Stimulated activated memory B cell treated with anti-CD40 and anti-IgM and Interleukin-4, amounts not matched to agents 10 μg/mL and 1 μg/mL and 100 μg/mL, for 72 hours (primary cell): ENCODE measurements at regions not wholly inside any gene's neighbourhood (a gene's known extent, or its start where the extent isn't known, plus 50 kb on each side); places are given as distances from the start of the nearest gene placed in this dataset.

Experiments used
- ATAC-seq: fragments of 150-1000 bp; cut with Tn5 transposase; 2 replicates; pipeline ENCODE4 v1.10.0; 2021
- H3K27ac Mint-ChIP-seq: one replicate; pipeline ENCODE4 v1.8.0; 2022; ENCODE audit warnings: mild to moderate bottlenecking, mixed read lengths
- H3K27me3 Mint-ChIP-seq: one replicate; pipeline ENCODE4 v1.8.0; 2022; ENCODE audit warnings: mixed read lengths
- H3K36me3 Mint-ChIP-seq: one replicate; pipeline ENCODE4 v1.8.0; 2022; ENCODE audit warnings: mixed read lengths
- H3K4me1 Mint-ChIP-seq: one replicate; pipeline ENCODE4 v1.8.0; 2022; ENCODE audit warnings: mixed read lengths
- H3K4me3 Mint-ChIP-seq: one replicate; pipeline ENCODE4 v1.8.0; 2022; ENCODE audit warnings: mild to moderate bottlenecking, moderate library complexity, mixed read lengths
- H3K9me3 Mint-ChIP-seq: one replicate; pipeline ENCODE4 v1.8.0; 2022; ENCODE audit warnings: mixed read lengths

- ATAC-seq: no peak
- no peaks in the 10 kb centered on the region for H3K4me1 Mint-ChIP-seq
- no peak overlapping the region for H3K27ac Mint-ChIP-seq
- no peak overlapping the region for H3K4me3 Mint-ChIP-seq
- H3K9me3 Mint-ChIP-seq: no peaks in the 10 kb centered on the region
- no peaks in the 10 kb centered on the region for H3K27me3 Mint-ChIP-seq
- no peaks in the 10 kb centered on the region for H3K36me3 Mint-ChIP-seq
Measured at GRCh38 chr9:108665521-108666239, 190.1 kb downstream of the ACTL7B start.

DNA sequence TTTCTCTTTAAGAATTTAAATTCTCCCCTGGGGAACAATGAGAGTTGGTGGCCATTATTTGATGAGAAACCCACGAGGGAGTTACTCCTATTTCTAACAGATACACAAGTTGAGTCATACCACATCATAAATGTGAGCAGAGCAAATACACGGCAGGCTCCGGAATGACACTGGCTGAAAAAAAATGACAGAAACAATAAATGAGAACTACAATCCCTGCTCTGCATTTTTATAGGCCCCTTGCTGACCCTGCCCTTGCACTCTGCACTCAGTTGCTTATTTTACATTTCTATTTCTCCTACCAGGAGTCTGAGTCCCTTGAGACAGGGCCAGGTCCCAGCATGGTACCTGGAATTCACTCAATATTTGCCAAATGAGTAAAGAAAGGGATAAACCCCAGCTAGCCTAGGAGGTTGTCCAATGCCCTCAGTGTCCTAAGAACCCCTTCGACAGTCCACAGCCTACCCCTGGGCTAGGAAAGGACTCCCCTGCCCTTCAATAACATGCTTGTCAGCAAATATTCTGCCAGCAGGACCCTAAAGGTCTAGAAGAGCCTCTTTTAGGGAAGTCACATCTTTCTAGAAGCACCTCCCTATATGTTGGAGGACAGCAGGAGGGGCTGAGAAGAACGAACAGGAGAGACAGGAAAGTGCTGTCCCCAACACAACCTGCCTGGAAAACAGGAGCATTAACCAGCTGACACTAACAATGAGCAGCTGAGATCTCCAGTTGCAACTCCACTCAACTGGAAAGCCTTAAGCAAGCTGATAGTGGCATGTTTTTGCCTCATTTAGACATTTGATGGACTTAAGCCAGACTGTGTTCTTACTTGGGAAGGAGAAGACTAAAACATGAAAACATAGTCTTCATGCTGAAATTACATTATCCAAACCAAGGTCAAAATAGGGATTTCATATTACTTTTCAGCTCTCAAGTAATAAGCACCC, 191.2 kb downstream of the ACTL7B start:
- Mint-ChIP-seq H3K27me3 (no peaks in the 10 kb centered on the region), H3K27ac (no peak overlapping the region), H3K4me3 (no peak overlapping the region), H3K9me3 (peaks cover 5% of the 10 kb centered on the region), H3K4me1 (no peaks in the 10 kb centered on the region), H3K36me3 (no peaks in the 10 kb centered on the region)
- no peak for ATAC-seq

GRCh38 chr9:108663422-108663821, 192.4 kb downstream of the ACTL7B start:
- no peaks in the 10 kb centered on the region for H3K27me3 Mint-ChIP-seq
- H3K27ac Mint-ChIP-seq: no peak overlapping the region
- H3K4me3 Mint-ChIP-seq: no peak overlapping the region
- ATAC-seq: no peak
- no peaks in the 10 kb centered on the region for H3K36me3 Mint-ChIP-seq
- peaks cover 14% of the 10 kb centered on the region for H3K9me3 Mint-ChIP-seq
- no peaks in the 10 kb centered on the region for H3K4me1 Mint-ChIP-seq

GRCh38 chr9:108662956-108663355, 192.8 kb downstream of the ACTL7B start:
- no peaks in the 10 kb centered on the region for H3K36me3 Mint-ChIP-seq
- H3K4me3 Mint-ChIP-seq: no peak overlapping the region
- H3K4me1 Mint-ChIP-seq: no peaks in the 10 kb centered on the region
- no peak overlapping the region for H3K27ac Mint-ChIP-seq
- H3K9me3 Mint-ChIP-seq: peaks cover 16% of the 10 kb centered on the region
- ATAC-seq: no peak
- H3K27me3 Mint-ChIP-seq: no peaks in the 10 kb centered on the region

GRCh38 chr9:108662091-108662875, 193.5 kb downstream of the ACTL7B start:
- H3K4me3 Mint-ChIP-seq: no peak overlapping the region
- no peak for ATAC-seq
- no peaks in the 10 kb centered on the region for H3K36me3 Mint-ChIP-seq
- H3K27me3 Mint-ChIP-seq: no peaks in the 10 kb centered on the region
- no peak overlapping the region for H3K27ac Mint-ChIP-seq
- H3K4me1 Mint-ChIP-seq: no peaks in the 10 kb centered on the region
- H3K9me3 Mint-ChIP-seq: peaks cover 16% of the 10 kb centered on the region

DNA sequence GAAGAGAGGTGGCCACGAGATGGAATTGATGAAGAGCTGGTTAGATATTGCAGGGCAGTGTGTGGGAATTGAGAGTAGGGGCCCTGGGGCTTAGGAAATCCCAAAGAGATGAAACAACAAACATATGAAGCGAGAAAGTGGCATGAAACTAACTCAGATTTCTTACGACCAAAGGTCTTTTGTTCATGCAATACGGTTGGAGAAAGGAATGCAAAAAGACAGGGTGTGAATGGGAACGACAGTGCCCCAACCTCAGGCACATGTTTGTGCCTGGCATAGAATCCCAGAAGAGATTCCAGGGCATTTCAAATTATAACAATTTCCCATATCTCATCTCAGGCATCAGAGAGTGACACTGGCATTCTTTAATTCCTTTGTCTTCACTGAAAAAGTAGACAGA, 199.2 kb downstream of the ACTL7B start:
- Mint-ChIP-seq H3K27ac (no peak overlapping the region), H3K9me3 (peaks cover 19% of the 10 kb centered on the region), H3K27me3 (no peaks in the 10 kb centered on the region), H3K4me3 (no peak overlapping the region), H3K4me1 (no peaks in the 10 kb centered on the region), H3K36me3 (no peaks in the 10 kb centered on the region)
- ATAC-seq: no peak

- no peak for ATAC-seq
- no peaks in the 10 kb centered on the region for H3K36me3 Mint-ChIP-seq
- H3K9me3 Mint-ChIP-seq: peaks cover 19% of the 10 kb centered on the region
- H3K27ac Mint-ChIP-seq: no peak overlapping the region
- H3K27me3 Mint-ChIP-seq: no peaks in the 10 kb centered on the region
- H3K4me3 Mint-ChIP-seq: no peak overlapping the region
- H3K4me1 Mint-ChIP-seq: no peaks in the 10 kb centered on the region
Measured at GRCh38 chr9:108655818-108656217, 200.0 kb downstream of the ACTL7B start.

GRCh38 chr9:108654566-108654965, 201.2 kb downstream of the ACTL7B start:
- H3K27me3 Mint-ChIP-seq: no peaks in the 10 kb centered on the region
- H3K36me3 Mint-ChIP-seq: no peaks in the 10 kb centered on the region
- H3K4me3 Mint-ChIP-seq: no peak overlapping the region
- no peak for ATAC-seq
- no peak overlapping the region for H3K27ac Mint-ChIP-seq
- peaks cover 14% of the 10 kb centered on the region for H3K9me3 Mint-ChIP-seq
- no peaks in the 10 kb centered on the region for H3K4me1 Mint-ChIP-seq

GRCh38 chr9:108652851-108653250, 202.9 kb downstream of the ACTL7B start:
- H3K4me3 Mint-ChIP-seq: no peak overlapping the region
- ATAC-seq: no peak
- peaks cover 4% of the 10 kb centered on the region for H3K9me3 Mint-ChIP-seq
- no peaks in the 10 kb centered on the region for H3K27me3 Mint-ChIP-seq
- no peaks in the 10 kb centered on the region for H3K36me3 Mint-ChIP-seq
- H3K27ac Mint-ChIP-seq: no peak overlapping the region
- no peaks in the 10 kb centered on the region for H3K4me1 Mint-ChIP-seq

DNA sequence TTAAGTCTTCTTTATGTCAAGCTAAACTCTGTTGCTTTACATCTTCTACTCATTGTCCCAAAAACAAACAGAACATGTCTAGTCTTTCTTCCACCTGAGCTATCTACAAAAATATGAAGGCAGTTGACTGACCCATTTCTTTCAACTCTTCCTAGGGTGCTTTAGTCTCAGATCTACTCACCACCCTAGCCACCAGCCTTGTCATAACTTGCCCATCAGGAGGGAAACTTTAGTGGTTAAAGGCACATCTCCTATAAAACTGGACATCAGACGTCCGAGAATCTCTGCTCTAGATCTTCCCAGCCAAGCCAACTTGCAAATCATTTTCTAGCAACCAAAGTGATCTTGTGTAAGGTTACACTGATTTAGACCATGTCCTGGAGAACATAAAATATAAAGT, 205.0 kb downstream of the ACTL7B start:
- Mint-ChIP-seq H3K4me1 (no peaks in the 10 kb centered on the region), H3K4me3 (no peak overlapping the region), H3K36me3 (no peaks in the 10 kb centered on the region), H3K9me3 (no peaks in the 10 kb centered on the region), H3K27ac (no peak overlapping the region), H3K27me3 (no peaks in the 10 kb centered on the region)
- ATAC-seq: no peak

DNA sequence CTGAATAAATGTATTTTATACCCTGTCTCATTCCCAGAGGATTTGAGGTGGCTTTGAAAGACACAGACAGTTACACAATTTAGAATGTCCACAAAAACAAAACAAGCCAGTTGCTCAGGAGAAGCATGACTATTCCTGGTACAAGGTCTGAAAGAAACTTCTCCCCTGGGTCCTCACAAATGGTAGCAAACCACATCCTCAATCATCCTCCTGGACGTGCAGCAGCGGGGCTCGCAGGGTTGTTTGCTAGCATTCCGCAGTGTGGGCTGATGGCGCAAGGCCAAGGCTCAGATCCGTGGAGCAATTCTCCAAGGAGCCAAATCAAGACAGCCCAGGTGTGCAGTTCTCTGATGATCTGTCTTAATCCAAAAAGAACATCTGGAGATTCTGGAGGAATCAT, 210.3 kb downstream of the ACTL7B start:
- no peaks in the 10 kb centered on the region for H3K4me1 Mint-ChIP-seq
- no peak overlapping the region for H3K27ac Mint-ChIP-seq
- ATAC-seq: no peak
- no peaks in the 10 kb centered on the region for H3K27me3 Mint-ChIP-seq
- no peaks in the 10 kb centered on the region for H3K36me3 Mint-ChIP-seq
- H3K9me3 Mint-ChIP-seq: peaks cover 7% of the 10 kb centered on the region
- H3K4me3 Mint-ChIP-seq: no peak overlapping the region

DNA sequence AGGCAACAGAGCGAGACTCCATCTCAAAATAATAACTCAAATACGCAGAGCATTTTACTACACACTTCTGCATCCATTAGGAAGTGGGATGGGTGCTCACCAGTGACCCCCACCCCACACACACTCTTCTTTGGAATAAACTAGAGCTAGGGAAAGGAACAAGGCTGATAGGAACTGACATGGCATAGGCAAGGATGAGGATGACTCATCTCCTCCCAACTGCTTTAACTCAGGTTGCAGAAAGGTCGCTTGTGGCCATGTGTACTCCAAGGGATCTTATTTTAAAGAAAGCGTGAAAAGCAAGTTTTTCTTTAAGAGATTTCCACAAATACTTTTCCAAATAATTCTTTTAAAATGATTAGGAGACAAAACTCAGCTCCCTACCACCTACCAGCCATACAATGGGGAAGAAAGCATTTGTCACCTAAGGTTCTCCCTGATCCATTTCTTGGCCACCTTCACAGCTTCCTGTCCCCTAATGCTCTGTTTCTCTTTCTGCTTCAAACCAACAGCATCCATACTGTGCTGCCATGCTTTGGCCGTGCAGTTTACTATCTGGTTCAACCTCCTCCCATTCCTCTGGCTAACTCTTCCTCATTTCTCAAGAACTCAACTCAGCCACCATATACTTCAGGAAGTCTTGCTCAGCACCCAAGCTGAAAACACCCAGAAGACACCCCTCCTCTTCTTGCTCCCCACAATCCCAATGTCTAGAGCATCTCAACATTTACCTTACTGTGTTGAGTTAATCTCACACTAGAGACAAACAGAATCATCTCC, 211.9 kb downstream of the ACTL7B start:
- H3K27me3 Mint-ChIP-seq: no peaks in the 10 kb centered on the region
- H3K4me1 Mint-ChIP-seq: no peaks in the 10 kb centered on the region
- no peak for ATAC-seq
- no peak overlapping the region for H3K27ac Mint-ChIP-seq
- H3K4me3 Mint-ChIP-seq: no peak overlapping the region
- H3K9me3 Mint-ChIP-seq: peaks cover 7% of the 10 kb centered on the region
- H3K36me3 Mint-ChIP-seq: no peaks in the 10 kb centered on the region

- Mint-ChIP-seq H3K9me3 (peaks cover 7% of the 10 kb centered on the region), H3K27me3 (no peaks in the 10 kb centered on the region), H3K4me1 (no peaks in the 10 kb centered on the region), H3K36me3 (no peaks in the 10 kb centered on the region), H3K27ac (no peak overlapping the region), H3K4me3 (no peak overlapping the region)
- no peak for ATAC-seq
Measured at GRCh38 chr9:108642871-108643270, 212.9 kb downstream of the ACTL7B start.

GRCh38 chr9:108640230-108640629, 215.6 kb downstream of the ACTL7B start:
- no peak for ATAC-seq
- Mint-ChIP-seq H3K27me3 (no peaks in the 10 kb centered on the region), H3K36me3 (no peaks in the 10 kb centered on the region), H3K4me3 (no peak overlapping the region), H3K27ac (no peak overlapping the region), H3K4me1 (no peaks in the 10 kb centered on the region), H3K9me3 (peaks cover 7% of the 10 kb centered on the region)

DNA sequence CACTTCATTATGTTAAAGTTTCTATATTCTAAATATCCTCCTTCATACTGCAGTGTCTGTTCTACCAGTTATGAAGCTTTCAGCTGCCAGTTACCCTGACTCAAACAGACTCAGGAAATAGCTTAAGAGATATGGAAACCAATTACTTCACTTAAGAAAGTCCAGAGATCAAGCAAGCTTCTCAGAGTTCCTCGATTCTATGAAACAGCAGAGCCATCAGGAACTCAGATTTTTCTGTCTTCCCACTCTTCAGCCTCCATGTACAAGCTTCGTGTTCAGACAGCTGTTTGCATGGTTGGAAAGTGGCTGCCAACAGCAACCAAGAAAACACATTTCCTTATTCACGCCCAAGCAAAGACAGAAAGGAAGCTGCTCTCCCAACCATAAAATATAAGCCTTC, 216.1 kb downstream of the ACTL7B start:
- Mint-ChIP-seq H3K4me1 (no peaks in the 10 kb centered on the region), H3K9me3 (peaks cover 7% of the 10 kb centered on the region), H3K36me3 (no peaks in the 10 kb centered on the region), H3K27ac (no peak overlapping the region), H3K4me3 (no peak overlapping the region), H3K27me3 (no peaks in the 10 kb centered on the region)
- ATAC-seq: no peak
